Testis (tissue), 2 donors: ENCODE measurements at regions not wholly inside any gene's neighbourhood (a gene's known extent, or its start where the extent isn't known, plus 50 kb on each side); places are given as distances from the start of the nearest gene placed in this dataset.

Experiments
- CTCF ChIP-seq, 3 experiments: fragments of 450-650 bp in 2 of 3; fragments of 200-600 bp in 1 of 3; sonication (generic) in 1 of 3; IDR thresholded peaks; one replicate each; pipeline ENCODE4 v1.5.1; 2016 to 2019; ENCODE audit warnings: antibody characterized with exemption in 3 of 3, mild to moderate bottlenecking in 2 of 3, moderate library complexity in 1 of 3
- POLR2A ChIP-seq: fragments of 450-650 bp; IDR thresholded peaks from one replicate; pipeline ENCODE4 v1.6.1; 2017; ENCODE audit warnings: antibody characterized with exemption, mild to moderate bottlenecking, moderate library complexity

- TF ChIP-seq CTCF (IDR thresholded peaks at IDR 0.05) (no peak), POLR2A (no peak)
Observed at GRCh38 chr11:67820081-67820480, 145.7 kb upstream of the ALDH3B2 start.
